ENCODE measurements at regions not wholly inside any gene's neighbourhood (a gene's known extent, or its start where the extent isn't known, plus 50 kb on each side); places are given as distances from the start of the nearest gene placed in this dataset.

- TF ChIP-seq, protein P1, sequence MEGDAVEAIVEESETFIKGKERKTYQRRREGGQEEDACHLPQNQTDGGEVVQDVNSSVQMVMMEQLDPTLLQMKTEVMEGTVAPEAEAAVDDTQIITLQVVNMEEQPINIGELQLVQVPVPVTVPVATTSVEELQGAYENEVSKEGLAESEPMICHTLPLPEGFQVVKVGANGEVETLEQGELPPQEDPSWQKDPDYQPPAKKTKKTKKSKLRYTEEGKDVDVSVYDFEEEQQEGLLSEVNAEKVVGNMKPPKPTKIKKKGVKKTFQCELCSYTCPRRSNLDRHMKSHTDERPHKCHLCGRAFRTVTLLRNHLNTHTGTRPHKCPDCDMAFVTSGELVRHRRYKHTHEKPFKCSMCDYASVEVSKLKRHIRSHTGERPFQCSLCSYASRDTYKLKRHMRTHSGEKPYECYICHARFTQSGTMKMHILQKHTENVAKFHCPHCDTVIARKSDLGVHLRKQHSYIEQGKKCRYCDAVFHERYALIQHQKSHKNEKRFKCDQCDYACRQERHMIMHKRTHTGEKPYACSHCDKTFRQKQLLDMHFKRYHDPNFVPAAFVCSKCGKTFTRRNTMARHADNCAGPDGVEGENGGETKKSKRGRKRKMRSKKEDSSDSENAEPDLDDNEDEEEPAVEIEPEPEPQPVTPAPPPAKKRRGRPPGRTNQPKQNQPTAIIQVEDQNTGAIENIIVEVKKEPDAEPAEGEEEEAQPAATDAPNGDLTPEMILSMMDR (conservative IDR thresholded peaks at IDR 0.05 in 1 of 2, IDR thresholded peaks at IDR 0.05 in 1 of 2; ENCODE audit: extremely low read depth in 1 of 2, insufficient read depth in 1 of 2, low read depth in 1 of 2, low read length in 2 of 2) = no peak
- TF ChIP-seq EZH2 (IDR thresholded peaks at IDR 0.05; ENCODE audit: borderline replicate concordance, low read length) = no peak
Measured at GRCh38 chr11:101738452-101738851, 154.6 kb upstream of the TRPC6 start.
